ENCODE measurements at regions not wholly inside any gene's neighbourhood (a gene's known extent, or its start where the extent isn't known, plus 50 kb on each side); places are given as distances from the start of the nearest gene placed in this dataset.
"Not testable (repeated sequence)": the region's sequence is repeated elsewhere in the genome, so short reads cannot be mapped to it uniquely, and the experiment has no call there.

DNA sequence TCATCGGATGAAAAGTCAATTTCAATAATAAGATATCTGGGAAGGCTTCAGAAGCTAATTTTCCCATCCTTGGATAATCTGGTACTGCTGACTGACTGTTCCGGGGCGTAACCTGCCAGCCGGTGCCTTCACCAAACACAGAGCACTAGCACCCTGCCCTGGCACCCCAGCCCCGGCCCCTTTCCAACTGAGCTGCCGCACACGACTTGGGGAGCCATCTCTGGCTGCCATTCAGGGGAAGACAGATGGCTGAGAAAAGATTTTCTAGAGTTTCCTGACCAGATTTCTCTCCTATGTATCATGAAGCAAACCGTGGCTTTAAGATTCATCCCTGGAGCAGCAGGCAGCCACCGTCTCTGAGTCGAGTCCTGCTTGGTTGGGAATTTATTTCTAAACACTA, 96.0 kb upstream of the SYT6 start:
- no peak overlapping the region for H3K27ac Mint-ChIP-seq (ENCODE audit: unreplicated experiment)
- peaks cover 22% of the 10 kb centered on the region for H3K9me3 Mint-ChIP-seq
- peaks cover 10% of the 10 kb centered on the region for H3K36me3 Mint-ChIP-seq (ENCODE audit: low read depth)
- TF ChIP-seq, protein P1, sequence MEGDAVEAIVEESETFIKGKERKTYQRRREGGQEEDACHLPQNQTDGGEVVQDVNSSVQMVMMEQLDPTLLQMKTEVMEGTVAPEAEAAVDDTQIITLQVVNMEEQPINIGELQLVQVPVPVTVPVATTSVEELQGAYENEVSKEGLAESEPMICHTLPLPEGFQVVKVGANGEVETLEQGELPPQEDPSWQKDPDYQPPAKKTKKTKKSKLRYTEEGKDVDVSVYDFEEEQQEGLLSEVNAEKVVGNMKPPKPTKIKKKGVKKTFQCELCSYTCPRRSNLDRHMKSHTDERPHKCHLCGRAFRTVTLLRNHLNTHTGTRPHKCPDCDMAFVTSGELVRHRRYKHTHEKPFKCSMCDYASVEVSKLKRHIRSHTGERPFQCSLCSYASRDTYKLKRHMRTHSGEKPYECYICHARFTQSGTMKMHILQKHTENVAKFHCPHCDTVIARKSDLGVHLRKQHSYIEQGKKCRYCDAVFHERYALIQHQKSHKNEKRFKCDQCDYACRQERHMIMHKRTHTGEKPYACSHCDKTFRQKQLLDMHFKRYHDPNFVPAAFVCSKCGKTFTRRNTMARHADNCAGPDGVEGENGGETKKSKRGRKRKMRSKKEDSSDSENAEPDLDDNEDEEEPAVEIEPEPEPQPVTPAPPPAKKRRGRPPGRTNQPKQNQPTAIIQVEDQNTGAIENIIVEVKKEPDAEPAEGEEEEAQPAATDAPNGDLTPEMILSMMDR (conservative IDR thresholded peaks at IDR 0.05), result no peak
- DNase-seq (ENCODE audit: low read depth, low spot score), result no peak
- H3K27me3 Mint-ChIP-seq (ENCODE audit: low read depth), result peaks cover 8% of the 10 kb centered on the region
- no peaks in the 10 kb centered on the region for H3K4me1 Mint-ChIP-seq
- no peak overlapping the region for H3K4me3 Mint-ChIP-seq

DNA sequence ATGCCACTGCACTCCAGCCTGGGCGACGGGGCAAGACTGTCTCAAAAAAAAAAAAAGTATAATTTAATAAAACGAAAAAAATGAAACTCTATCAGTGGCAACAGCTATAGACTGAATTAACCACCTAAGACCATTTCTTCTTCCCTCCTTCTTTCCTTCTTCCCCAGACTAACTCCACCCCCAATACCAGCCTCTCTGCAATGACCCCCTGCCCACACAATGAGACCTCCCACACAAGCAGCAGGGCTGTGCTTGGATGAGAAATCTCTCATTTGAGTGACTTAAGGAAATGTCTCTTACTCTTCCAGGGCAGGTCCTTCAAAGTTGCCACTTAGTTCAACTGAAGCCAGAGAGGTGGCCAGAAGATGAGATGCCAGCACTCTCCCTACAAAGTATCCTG, 94.5 kb upstream of the SYT6 start:
- Mint-ChIP-seq H3K27ac (ENCODE audit: unreplicated experiment) (no peak overlapping the region), H3K4me3 (no peak overlapping the region), H3K36me3 (ENCODE audit: low read depth) (peaks cover 9% of the 10 kb centered on the region), H3K9me3 (peaks cover 23% of the 10 kb centered on the region), H3K27me3 (ENCODE audit: low read depth) (peaks cover 8% of the 10 kb centered on the region), H3K4me1 (no peaks in the 10 kb centered on the region)
- TF ChIP-seq, protein P1 (conservative IDR thresholded peaks at IDR 0.05), result no peak
- DNase-seq (ENCODE audit: low read depth, low spot score), result no peak

DNA sequence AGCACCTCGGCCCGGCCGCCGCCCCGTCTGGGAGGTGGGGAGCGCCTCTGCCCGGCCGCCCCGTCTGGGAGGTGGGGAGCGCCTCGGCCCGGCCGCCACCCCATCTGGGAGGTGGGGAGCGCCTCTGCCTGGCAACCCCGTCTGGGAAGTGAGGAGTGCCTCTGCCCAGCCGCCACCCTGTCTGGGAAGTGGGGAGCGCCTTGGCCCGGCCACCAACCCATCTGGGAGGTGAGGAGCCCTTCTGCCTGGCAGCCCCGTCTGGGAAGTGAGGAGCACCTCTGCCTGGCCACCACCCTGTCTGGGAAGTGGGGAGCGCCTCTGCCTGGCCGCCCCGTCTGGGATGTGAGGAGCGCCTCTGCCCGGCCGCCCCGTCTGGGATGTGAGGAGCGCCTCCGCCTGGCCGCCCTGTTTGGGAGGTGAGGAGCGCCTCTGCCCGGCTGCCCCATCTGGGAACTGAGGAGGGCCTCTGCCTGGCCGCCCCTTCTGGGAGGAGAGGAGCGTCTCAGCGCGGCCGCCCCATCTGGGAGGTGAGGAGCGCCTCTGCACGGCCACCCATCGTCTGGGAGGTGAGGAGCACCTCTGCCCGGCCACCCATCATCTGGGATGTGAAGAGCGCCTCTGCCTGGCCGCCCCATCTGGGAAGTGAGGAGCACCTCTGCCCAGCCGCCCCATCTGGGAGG, 89.0 kb upstream of the SYT6 start:
- not testable (repeated sequence) for H3K27ac Mint-ChIP-seq (ENCODE audit: unreplicated experiment); H3K27me3 Mint-ChIP-seq (ENCODE audit: low read depth); DNase-seq (ENCODE audit: low read depth, low spot score); H3K4me3 Mint-ChIP-seq; H3K4me1 Mint-ChIP-seq
- H3K36me3 Mint-ChIP-seq (ENCODE audit: low read depth), result peaks cover 15% of the 10 kb centered on the region
- peaks cover 28% of the 10 kb centered on the region for H3K9me3 Mint-ChIP-seq

DNA sequence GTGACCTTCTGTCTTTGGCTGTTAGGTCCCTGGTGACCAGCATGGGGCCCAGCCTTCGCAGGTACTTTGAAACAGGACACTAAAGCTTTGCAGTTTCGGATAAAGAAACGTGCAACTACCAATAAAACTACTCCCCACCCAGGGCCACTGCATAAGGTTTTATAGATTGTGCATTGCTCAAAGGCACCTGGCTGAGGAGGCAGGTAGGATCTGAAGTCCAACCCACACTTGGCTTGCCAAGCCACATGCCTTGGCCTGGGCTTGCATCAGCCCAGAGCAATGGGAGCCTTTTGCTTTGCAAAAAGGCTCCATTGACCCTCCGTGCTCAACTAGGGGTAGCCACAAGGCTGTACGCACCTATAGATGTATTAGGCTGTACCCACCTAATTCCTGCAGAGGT, 84.4 kb upstream of the SYT6 start:
- H3K9me3 Mint-ChIP-seq, result peaks cover 5% of the 10 kb centered on the region
- TF ChIP-seq, protein P1 (conservative IDR thresholded peaks at IDR 0.05), result no peak
- H3K27me3 Mint-ChIP-seq (ENCODE audit: low read depth), result no peaks in the 10 kb centered on the region

DNA sequence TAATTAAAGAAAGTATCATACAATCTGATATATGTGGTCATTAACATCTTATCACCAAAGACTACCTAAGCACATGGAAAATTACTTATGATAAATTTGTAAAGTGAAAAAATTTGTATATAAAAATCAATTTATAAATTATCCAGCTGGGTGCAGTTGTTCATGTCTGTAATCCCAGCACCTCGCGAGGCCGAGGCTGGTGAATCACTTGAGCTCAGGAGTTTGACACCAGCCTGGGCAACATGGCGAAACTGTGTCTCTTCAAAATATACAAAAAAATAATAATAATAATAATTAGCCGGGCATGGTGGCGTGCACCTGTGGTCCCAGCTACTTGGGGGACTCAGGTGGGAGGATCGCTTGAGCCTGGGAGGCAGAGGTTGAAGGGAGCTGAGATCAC, 82.8 kb upstream of the SYT6 start:
- Mint-ChIP-seq H3K27ac (ENCODE audit: unreplicated experiment) (no peak overlapping the region), H3K4me1 (no peaks in the 10 kb centered on the region), H3K27me3 (ENCODE audit: low read depth) (no peaks in the 10 kb centered on the region), H3K4me3 (no peak overlapping the region), H3K36me3 (ENCODE audit: low read depth) (peaks cover 6% of the 10 kb centered on the region), H3K9me3 (peaks cover 5% of the 10 kb centered on the region)
- TF ChIP-seq, protein P1 (conservative IDR thresholded peaks at IDR 0.05), result no peak
- no peak for DNase-seq (ENCODE audit: low read depth, low spot score)

More for the DNA sequence above, 84.4 kb upstream of the SYT6 start:
- no peak overlapping the region for H3K4me3 Mint-ChIP-seq
- no peaks in the 10 kb centered on the region for H3K4me1 Mint-ChIP-seq
- no peak overlapping the region for H3K27ac Mint-ChIP-seq (ENCODE audit: unreplicated experiment)
- no peak for DNase-seq (ENCODE audit: low read depth, low spot score)
- peaks cover 6% of the 10 kb centered on the region for H3K36me3 Mint-ChIP-seq (ENCODE audit: low read depth)

DNA sequence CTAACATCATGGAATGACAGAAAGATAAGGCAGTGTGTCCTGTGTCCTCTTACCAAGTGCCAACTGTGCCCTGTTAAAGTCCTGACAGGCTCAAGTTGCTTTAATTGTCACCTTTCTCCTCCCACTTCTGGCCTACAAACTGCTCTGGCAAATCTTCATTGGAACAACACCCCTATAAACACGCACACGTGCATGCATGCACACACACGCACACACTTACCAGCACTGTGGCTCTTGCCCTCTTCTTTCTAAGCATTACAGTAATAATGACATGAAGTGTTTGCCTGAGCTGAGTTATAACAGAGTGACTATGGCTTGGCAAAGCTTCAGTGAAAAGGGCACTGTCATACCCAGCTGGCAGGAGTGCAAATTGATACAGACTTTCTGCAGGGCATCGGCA, 82.3 kb upstream of the SYT6 start:
- Mint-ChIP-seq H3K27me3 (ENCODE audit: low read depth) (no peaks in the 10 kb centered on the region), H3K36me3 (ENCODE audit: low read depth) (peaks cover 3% of the 10 kb centered on the region), H3K4me1 (no peaks in the 10 kb centered on the region), H3K9me3 (peaks cover 3% of the 10 kb centered on the region), H3K27ac (ENCODE audit: unreplicated experiment) (no peak overlapping the region), H3K4me3 (no peak overlapping the region)
- no peak for DNase-seq (ENCODE audit: low read depth, low spot score)
- TF ChIP-seq, protein P1 (conservative IDR thresholded peaks at IDR 0.05), result no peak

Data from neural crest cell (in vitro differentiated cells).